Suprapubic skin (tissue), 3 donors: ENCODE measurements at regions not wholly inside any gene's neighbourhood (a gene's known extent, or its start where the extent isn't known, plus 50 kb on each side); places are given as distances from the start of the nearest gene placed in this dataset.

Experiments
- CTCF ChIP-seq, 2 donors: fragments of 200-600 bp in 1 of 2; fragments of 450-650 bp in 1 of 2; sonication (generic) in 1 of 2; IDR thresholded peaks; one replicate each; pipeline ENCODE4 v1.5.1; 2016 to 2019; ENCODE audit warnings: antibody characterized with exemption in 2 of 2, mild to moderate bottlenecking in 1 of 2, moderate library complexity in 1 of 2
- EP300 ChIP-seq: sonication (generic); formaldehyde crosslinking; IDR thresholded peaks from one replicate; pipeline ENCODE4 v1.6.1; 2017; ENCODE audit warnings: antibody characterized with exemption

GRCh38 chr20:59428006-59428405 lies 127.6 kb downstream of the EDN3 start:
- TF ChIP-seq CTCF (IDR thresholded peaks at IDR 0.05) (no peak), EP300 (no peak)
